ENCODE measurements at regions not wholly inside any gene's neighbourhood (a gene's known extent, or its start where the extent isn't known, plus 50 kb on each side); places are given as distances from the start of the nearest gene placed in this dataset.

GRCh38 chr3:117880638-117881037 is 1154.0 kb downstream of the IGSF11 start:
- 0 out of 2 replicates have a peak, but pooled peaks cover 4% of the 10 kb centered on the region for H3K9me2 ChIP-seq (ENCODE audit: insufficient read depth)
- H3K4me3 ChIP-seq, result no peak overlapping the region
- no peak overlapping the region for H3K27ac ChIP-seq
- no peaks in the 10 kb centered on the region for H4K20me1 ChIP-seq (ENCODE audit: insufficient read depth)
- DNase-seq, result no peak
- H2AFZ ChIP-seq, result no peak overlapping the region
- H3K4me2 ChIP-seq (ENCODE audit: unreplicated experiment), result no peak overlapping the region
- no peak overlapping the region for H3K9ac ChIP-seq
- H3K79me2 ChIP-seq (ENCODE audit: insufficient read depth), result no peaks in the 10 kb centered on the region
- in situ Hi-C loops (cut with MboI), result no loop called here
- H3F3A ChIP-seq (ENCODE audit: insufficient read depth), result no peaks in the 10 kb centered on the region
- H3K4me1 ChIP-seq (ENCODE audit: insufficient read depth), result no peaks in the 10 kb centered on the region
- 60 to 68% methylated on average over 2 of the region's 2 CpGs for WGBS, 2 experiments (ENCODE audit: low coverage in 1 of 2, low lambda C conversion rate in 2 of 2, missing lambda C conversion rate in 2 of 2)
- H3K27me3 ChIP-seq (replicated peaks; ENCODE audit: insufficient read depth), result no peaks in the 10 kb centered on the region
- H3K36me3 ChIP-seq (ENCODE audit: low read depth), result no peaks in the 10 kb centered on the region
- H3K9me3 ChIP-seq (ENCODE audit: low read depth), result no peaks in the 10 kb centered on the region
- no peak for TF ChIP-seq EZH2 (IDR thresholded peaks at IDR 0.05; ENCODE audit: insufficient read depth, poor library complexity, severe bottlenecking)
- no peak for TF ChIP-seq EZH2phosphoT487 (IDR thresholded peaks at IDR 0.05; ENCODE audit: insufficient read depth, low read depth)

- Histone ChIP-seq H3K36me3 (ENCODE audit: low read depth) (no peaks in the 10 kb centered on the region), H3K9me2 (ENCODE audit: insufficient read depth) (0 out of 2 replicates have a peak, but pooled peaks cover under 1% of the 10 kb centered on the region), H3K4me3 (no peak overlapping the region), H3K27ac (no peak overlapping the region), H2AFZ (no peak overlapping the region), H3K79me2 (ENCODE audit: insufficient read depth) (no peaks in the 10 kb centered on the region), H3K27me3 (replicated peaks; ENCODE audit: insufficient read depth) (no peaks in the 10 kb centered on the region), H3F3A (ENCODE audit: insufficient read depth) (no peaks in the 10 kb centered on the region), H3K9ac (no peak overlapping the region), H3K4me1 (ENCODE audit: insufficient read depth) (no peaks in the 10 kb centered on the region), H4K20me1 (ENCODE audit: insufficient read depth) (no peaks in the 10 kb centered on the region), H3K9me3 (ENCODE audit: low read depth) (no peaks in the 10 kb centered on the region), H3K4me2 (ENCODE audit: unreplicated experiment) (no peak overlapping the region)
- 55 to 78% methylated on average over 2 of the region's 2 CpGs for WGBS, 2 experiments (ENCODE audit: low coverage in 1 of 2, low lambda C conversion rate in 2 of 2, missing lambda C conversion rate in 2 of 2)
- TF ChIP-seq EZH2 (IDR thresholded peaks at IDR 0.05; ENCODE audit: insufficient read depth, poor library complexity, severe bottlenecking) (no peak), EZH2phosphoT487 (IDR thresholded peaks at IDR 0.05; ENCODE audit: insufficient read depth, low read depth) (no peak)
- DNase-seq, result no peak
- in situ Hi-C loops (cut with MboI), result no loop called here
These were observed 1153.4 kb downstream of the IGSF11 start for GRCh38 chr3:117881210-117881609.

- no peak overlapping the region for H2AFZ ChIP-seq
- no peaks in the 10 kb centered on the region for H3F3A ChIP-seq (ENCODE audit: insufficient read depth)
- H3K4me2 ChIP-seq (ENCODE audit: unreplicated experiment), result no peak overlapping the region
- H3K4me1 ChIP-seq (ENCODE audit: insufficient read depth), result no peaks in the 10 kb centered on the region
- no peaks in the 10 kb centered on the region for H4K20me1 ChIP-seq (ENCODE audit: insufficient read depth)
- no peaks in the 10 kb centered on the region for H3K27me3 ChIP-seq (replicated peaks; ENCODE audit: insufficient read depth)
- in situ Hi-C loops (cut with MboI), result no loop called here
- no peaks in the 10 kb centered on the region for H3K36me3 ChIP-seq (ENCODE audit: low read depth)
- TF ChIP-seq EZH2 (IDR thresholded peaks at IDR 0.05; ENCODE audit: insufficient read depth, poor library complexity, severe bottlenecking) (no peak), EZH2phosphoT487 (IDR thresholded peaks at IDR 0.05; ENCODE audit: insufficient read depth, low read depth) (no peak)
- WGBS, 2 experiments (ENCODE audit: low coverage in 1 of 2, low lambda C conversion rate in 2 of 2, missing lambda C conversion rate in 2 of 2), result 25% methylated on average over 5 of the region's 5 CpGs
- H3K4me3 ChIP-seq, result no peak overlapping the region
- no peaks in the 10 kb centered on the region for H3K79me2 ChIP-seq (ENCODE audit: insufficient read depth)
- H3K9ac ChIP-seq, result no peak overlapping the region
- no peak overlapping the region for H3K27ac ChIP-seq
- no peak for DNase-seq
- no peaks in the 10 kb centered on the region for H3K9me3 ChIP-seq (ENCODE audit: low read depth)
- H3K9me2 ChIP-seq (ENCODE audit: insufficient read depth), result no peaks in the 10 kb centered on the region
These were observed 1149.6 kb downstream of the IGSF11 start for GRCh38 chr3:117885011-117885441.

GRCh38 chr3:117886147-117886546 is 1148.5 kb downstream of the IGSF11 start:
- Histone ChIP-seq H3K4me3 (no peak overlapping the region), H2AFZ (no peak overlapping the region), H3K9me2 (ENCODE audit: insufficient read depth) (no peaks in the 10 kb centered on the region), H3K4me2 (ENCODE audit: unreplicated experiment) (no peak overlapping the region), H3K9me3 (ENCODE audit: low read depth) (no peaks in the 10 kb centered on the region), H3K27ac (no peak overlapping the region), H3K9ac (no peak overlapping the region), H3K79me2 (ENCODE audit: insufficient read depth) (no peaks in the 10 kb centered on the region), H4K20me1 (ENCODE audit: insufficient read depth) (no peaks in the 10 kb centered on the region), H3F3A (ENCODE audit: insufficient read depth) (no peaks in the 10 kb centered on the region), H3K4me1 (ENCODE audit: insufficient read depth) (no peaks in the 10 kb centered on the region), H3K36me3 (ENCODE audit: low read depth) (no peaks in the 10 kb centered on the region), H3K27me3 (replicated peaks; ENCODE audit: insufficient read depth) (no peaks in the 10 kb centered on the region)
- no peak for DNase-seq
- in situ Hi-C loops (cut with MboI), result no loop called here
- WGBS, 2 experiments (ENCODE audit: low coverage in 1 of 2, low lambda C conversion rate in 2 of 2, missing lambda C conversion rate in 2 of 2), result 44 to 50% methylated on average over 3 of the region's 3 CpGs
- TF ChIP-seq EZH2phosphoT487 (IDR thresholded peaks at IDR 0.05; ENCODE audit: insufficient read depth, low read depth) (no peak), EZH2 (IDR thresholded peaks at IDR 0.05; ENCODE audit: insufficient read depth, poor library complexity, severe bottlenecking) (no peak)

DNA sequence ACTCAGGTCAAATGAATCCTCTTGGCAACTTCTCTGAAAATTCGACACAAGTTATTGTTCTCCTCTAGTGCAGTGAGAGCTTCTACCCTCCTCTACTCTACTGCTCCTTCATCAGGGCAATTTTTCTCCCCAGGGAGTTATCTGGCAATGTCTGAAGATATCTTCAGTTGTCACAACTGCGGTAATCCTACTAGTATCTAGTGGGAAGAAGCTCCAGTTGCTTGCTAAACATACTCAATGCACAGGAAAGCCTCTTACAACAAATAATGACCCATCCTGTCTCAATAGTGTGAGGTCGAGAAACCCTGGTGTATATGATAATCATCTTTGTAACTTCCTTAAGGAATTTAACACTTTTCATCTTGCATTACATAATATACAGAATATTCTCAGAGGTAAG is 1147.6 kb downstream of the IGSF11 start:
- 85 to 87% methylated on average over 3 of the region's 3 CpGs for WGBS, 2 experiments (ENCODE audit: low coverage in 1 of 2, low lambda C conversion rate in 2 of 2, missing lambda C conversion rate in 2 of 2)
- no peaks in the 10 kb centered on the region for H3K36me3 ChIP-seq (ENCODE audit: low read depth)
- H3K4me3 ChIP-seq, result no peak overlapping the region
- H3K9me2 ChIP-seq (ENCODE audit: insufficient read depth), result no peaks in the 10 kb centered on the region
- H2AFZ ChIP-seq, result no peak overlapping the region
- H3K27me3 ChIP-seq (replicated peaks; ENCODE audit: insufficient read depth), result no peaks in the 10 kb centered on the region
- no peaks in the 10 kb centered on the region for H3K79me2 ChIP-seq (ENCODE audit: insufficient read depth)
- in situ Hi-C loops (cut with MboI), result no loop called here
- TF ChIP-seq EZH2phosphoT487 (IDR thresholded peaks at IDR 0.05; ENCODE audit: insufficient read depth, low read depth) (no peak), EZH2 (IDR thresholded peaks at IDR 0.05; ENCODE audit: insufficient read depth, poor library complexity, severe bottlenecking) (no peak)
- no peaks in the 10 kb centered on the region for H4K20me1 ChIP-seq (ENCODE audit: insufficient read depth)
- DNase-seq, result no peak
- 0 out of 2 replicates have a peak, but pooled peaks cover 2% of the 10 kb centered on the region for H3F3A ChIP-seq (ENCODE audit: insufficient read depth)
- H3K9me3 ChIP-seq (ENCODE audit: low read depth), result no peaks in the 10 kb centered on the region
- no peak overlapping the region for H3K27ac ChIP-seq
- H3K4me2 ChIP-seq (ENCODE audit: unreplicated experiment), result no peak overlapping the region
- no peak overlapping the region for H3K9ac ChIP-seq
- no peaks in the 10 kb centered on the region for H3K4me1 ChIP-seq (ENCODE audit: insufficient read depth)

All from GM23248 (cell line).